Right cardiac atrium (tissue), 5 donors: ENCODE measurements at regions not wholly inside any gene's neighbourhood (a gene's known extent, or its start where the extent isn't known, plus 50 kb on each side); places are given as distances from the start of the nearest gene placed in this dataset.
"Not testable (repeated sequence)": the region's sequence is repeated elsewhere in the genome, so short reads cannot be mapped to it uniquely, and the experiment has no call there.

Experiments used
- ATAC-seq, 2 donors: fragments of 200-7000 bp; cut with Tn5 transposase; one replicate each; pipeline versions ENCODE4 v1.8.0 to v1.9.1; 2020; ENCODE audit warnings: moderate library complexity in 2 of 2, mild to moderate bottlenecking in 1 of 2
- DNase-seq, 3 donors: peaks; one replicate each; pipeline ENCODE4 v3.0.0-alpha.2; 2020
- H3K27ac ChIP-seq: one replicate; pipeline ENCODE4 v1.5.1; 2013; ENCODE audit warnings: mild to moderate bottlenecking, low read length, control low read depth, moderate library complexity
- H3K27me3 ChIP-seq: one replicate; pipeline ENCODE4 v1.6.1; 2013; ENCODE audit not compliant: control insufficient read depth, insufficient read depth
- H3K4me1 ChIP-seq: one replicate; pipeline ENCODE4 v1.6.1; 2013; ENCODE audit warnings: low read length; ENCODE audit not compliant: control insufficient read depth, insufficient read depth
- H3K4me3 ChIP-seq: one replicate; pipeline ENCODE4 v1.5.1; 2013; ENCODE audit warnings: low read length, control low read depth
- H3K9me3 ChIP-seq: one replicate; pipeline ENCODE4 v1.6.1; 2013; ENCODE audit warnings: low read length; ENCODE audit not compliant: control insufficient read depth
- WGBS: extraction: QIAGEN DNeasy Blood & Tissue Kit; methylation state at CpG from one replicate; pipeline ENCODE4 v1.1.7; 2013; 5-methylcytosine and 5-hydroxymethylcytosine counted together
- intact Hi-C, 4 donors: fragments of 100-400 bp; cut with DNase I; formaldehyde crosslinking; loops; one replicate each; pipeline versions ENCODE4 v1.11.0 to v1.14.0; 2022 to 2023
- donor health status: healthy with polysubstance abuse.
- donor health status: DM: no; HTN: yes; CAD: no.
- donor health status: DM: no; HTN: no; CAD: no.
- donor health status: DM: no; HTN: yes; CAD: no; lungs with severe emphysema.
- donor health status: DM: yes; HTN: yes; CAD: no.

DNA sequence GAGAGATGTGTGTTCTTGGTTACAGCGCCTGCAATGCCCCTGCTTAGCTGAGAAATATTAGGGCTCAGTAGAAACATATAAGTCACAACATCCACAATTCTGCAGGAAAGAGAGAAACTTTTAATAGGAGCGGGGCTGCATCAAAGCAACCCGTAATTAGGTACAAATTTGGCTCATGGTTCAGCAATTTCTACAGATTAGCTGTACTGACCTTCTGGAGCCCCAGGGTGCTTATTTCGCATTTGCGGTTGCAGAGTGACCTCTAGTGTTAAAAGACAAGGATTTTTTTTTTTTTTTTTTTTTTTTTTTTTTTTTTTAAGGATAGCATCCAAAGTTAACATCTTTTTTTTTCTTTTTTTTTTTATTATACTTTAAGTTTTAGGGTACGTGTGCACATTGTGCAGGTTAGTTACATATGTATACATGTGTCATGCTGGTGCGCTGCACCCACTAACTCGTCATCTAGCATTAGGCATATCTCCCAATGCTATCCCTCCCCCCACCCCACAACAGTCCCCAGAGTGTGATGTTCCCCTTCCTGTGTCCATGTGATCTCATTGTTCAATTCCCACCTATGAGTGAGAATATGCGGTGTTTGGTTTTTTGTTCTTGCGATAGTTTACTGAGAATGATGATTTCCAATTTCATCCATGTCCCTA lies 334.7 kb downstream of the ARRDC4 start:
- WGBS: 26% methylated on average over 8 of the region's 10 CpGs
- H3K27me3 ChIP-seq: not testable (repeated sequence)

GRCh38 chr15:98296653-98297052 lies 336.1 kb downstream of the ARRDC4 start:
- Histone ChIP-seq H3K4me1 (no peaks in the 10 kb centered on the region), H3K9me3 (no peaks in the 10 kb centered on the region), H3K27me3 (no peaks in the 10 kb centered on the region), H3K4me3 (no peak overlapping the region), H3K27ac (no peak overlapping the region)
- intact Hi-C loops: loop anchor here in 2 of 4 donors (5.0 to 10.0 kb wide), 2 partner anchors 302 to 389 kb away; no protein-coding TSS in a partner anchor
- 63% methylated on average over 4 of the region's 4 CpGs for WGBS
- ATAC-seq: no peak
- no peak for DNase-seq

More for the DNA sequence above, 334.7 kb downstream of the ARRDC4 start:
- H3K9me3 ChIP-seq, ATAC-seq, H3K4me3 ChIP-seq, H3K27ac ChIP-seq, DNase-seq, H3K4me1 ChIP-seq: not testable (repeated sequence)
- intact Hi-C loops: loop anchor here in 2 of 4 donors (5.0 to 10.0 kb wide), 2 partner anchors 300 to 388 kb away; no protein-coding TSS in a partner anchor

GRCh38 chr15:98304371-98304770 lies 343.9 kb downstream of the ARRDC4 start:
- DNase-seq: no peak
- no peak for ATAC-seq
- 68% methylated on average over 8 of the region's 8 CpGs for WGBS
- Histone ChIP-seq H3K4me3 (no peak overlapping the region), H3K27me3 (no peaks in the 10 kb centered on the region), H3K9me3 (no peaks in the 10 kb centered on the region), H3K4me1 (no peaks in the 10 kb centered on the region), H3K27ac (no peak overlapping the region)
- intact Hi-C loops: no loop called here

DNA sequence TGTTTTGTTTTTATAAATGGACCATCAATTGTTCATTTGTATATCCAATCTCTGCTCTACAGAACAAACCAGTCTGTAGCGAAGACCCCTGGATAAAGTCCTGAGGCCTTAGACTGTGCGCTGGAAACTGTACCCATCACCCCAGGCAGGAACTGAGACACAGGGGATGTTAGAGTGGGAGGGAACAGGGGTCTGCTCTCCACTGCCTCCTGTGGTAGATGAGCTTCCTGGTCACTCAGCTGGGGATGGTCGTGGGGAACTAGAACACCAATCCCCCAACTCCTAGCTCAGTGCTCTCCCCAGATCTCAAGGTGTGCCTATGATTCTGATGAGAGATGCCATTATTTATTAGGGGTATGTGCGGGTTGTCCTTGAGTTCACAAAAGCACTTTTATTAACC lies 340.2 kb upstream of the IGF1R start:
- no peaks in the 10 kb centered on the region for H3K27me3 ChIP-seq
- no peak for ATAC-seq

GRCh38 chr15:98311566-98312188 lies 336.7 kb upstream of the IGF1R start:
- Histone ChIP-seq H3K9me3 (no peaks in the 10 kb centered on the region), H3K4me1 (no peaks in the 10 kb centered on the region), H3K4me3 (no peak overlapping the region), H3K27ac (no peak overlapping the region), H3K27me3 (no peaks in the 10 kb centered on the region)
- DNase-seq: peak; percentile 69 to 91 (median 73)
- intact Hi-C loops: loop anchor here (2.0 to 5.0 kb wide), 3 partner anchors 106 to 111 kb away; no protein-coding TSS in a partner anchor
- peak in 1 of 2 donors; percentile 48 for ATAC-seq
- 11% methylated on average over 8 of the region's 8 CpGs for WGBS

More for the DNA sequence above, 340.2 kb upstream of the IGF1R start:
- no peak for DNase-seq
- Histone ChIP-seq H3K9me3 (no peaks in the 10 kb centered on the region), H3K27ac (no peak overlapping the region), H3K4me1 (no peaks in the 10 kb centered on the region), H3K4me3 (no peak overlapping the region)
- intact Hi-C loops: no loop called here
- 84% methylated on average over 4 of the region's 4 CpGs for WGBS

GRCh38 chr15:98312913-98313312 lies 335.4 kb upstream of the IGF1R start:
- intact Hi-C loops: loop anchor here in 3 of 4 donors (2.0 to 5.0 kb wide), 3 partner anchors 104 to 109 kb away; no protein-coding TSS in a partner anchor
- DNase-seq: no peak
- H3K4me1 ChIP-seq: no peaks in the 10 kb centered on the region
- 77% methylated on average over 4 of the region's 4 CpGs for WGBS
- no peak overlapping the region for H3K4me3 ChIP-seq
- ATAC-seq: no peak
- H3K9me3 ChIP-seq: no peaks in the 10 kb centered on the region
- no peaks in the 10 kb centered on the region for H3K27me3 ChIP-seq
- H3K27ac ChIP-seq: no peak overlapping the region

GRCh38 chr15:98315971-98316370 lies 332.4 kb upstream of the IGF1R start:
- 44% methylated on average over 3 of the region's 3 CpGs for WGBS
- Histone ChIP-seq H3K27ac (no peak overlapping the region), H3K4me3 (no peak overlapping the region), H3K9me3 (no peaks in the 10 kb centered on the region), H3K4me1 (no peaks in the 10 kb centered on the region), H3K27me3 (no peaks in the 10 kb centered on the region)
- DNase-seq (no peak), ATAC-seq (no peak)
- intact Hi-C loops: no loop called here

GRCh38 chr15:98321896-98322295 lies 326.4 kb upstream of the IGF1R start:
- H3K27ac ChIP-seq: no peak overlapping the region
- WGBS: 56% methylated on average over 5 of the region's 5 CpGs
- no peak overlapping the region for H3K4me3 ChIP-seq
- H3K9me3 ChIP-seq: no peaks in the 10 kb centered on the region
- ATAC-seq: no peak
- no peaks in the 10 kb centered on the region for H3K4me1 ChIP-seq
- peak in 1 of 3 donors; percentile 29 for DNase-seq
- intact Hi-C loops: no loop called here
- no peaks in the 10 kb centered on the region for H3K27me3 ChIP-seq

DNA sequence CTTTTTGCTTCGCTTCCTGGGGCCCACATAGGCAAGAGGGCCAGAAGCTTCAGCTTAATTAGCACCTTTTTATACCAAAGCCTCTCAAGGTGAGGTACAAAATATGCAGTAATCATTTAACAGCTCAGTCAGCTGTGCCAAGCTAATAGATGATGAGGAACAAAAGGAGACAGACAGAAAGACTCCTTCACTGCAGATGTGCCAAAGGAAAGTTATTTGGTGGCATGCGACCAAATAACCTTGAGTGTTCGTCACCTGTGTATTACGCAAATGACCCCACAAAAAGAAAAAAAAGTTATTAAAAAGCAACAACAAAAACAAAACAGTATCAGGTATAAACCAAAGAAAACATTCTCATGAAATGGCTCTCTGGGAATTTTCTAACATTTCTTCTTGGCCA lies 325.8 kb upstream of the IGF1R start:
- H3K4me1 ChIP-seq: no peaks in the 10 kb centered on the region
- intact Hi-C loops: no loop called here
- DNase-seq: no peak
- no peaks in the 10 kb centered on the region for H3K27me3 ChIP-seq
- no peak overlapping the region for H3K4me3 ChIP-seq
- no peak overlapping the region for H3K27ac ChIP-seq
- no peak for ATAC-seq
- no peaks in the 10 kb centered on the region for H3K9me3 ChIP-seq
- WGBS: 85% methylated on average over 4 of the region's 4 CpGs

- 40% methylated on average over 2 of the region's 2 CpGs for WGBS
- H3K4me3 ChIP-seq: no peak overlapping the region
- H3K9me3 ChIP-seq: no peaks in the 10 kb centered on the region
- H3K27ac ChIP-seq: no peak overlapping the region
- no peak for ATAC-seq
- H3K27me3 ChIP-seq: no peaks in the 10 kb centered on the region
- H3K4me1 ChIP-seq: no peaks in the 10 kb centered on the region
- no peak for DNase-seq
- intact Hi-C loops: no loop called here
Measured at GRCh38 chr15:98324341-98324970, 323.9 kb upstream of the IGF1R start.

- ATAC-seq: no peak
- WGBS: 61% methylated on average over 5 of the region's 5 CpGs
- Histone ChIP-seq H3K27me3 (no peaks in the 10 kb centered on the region), H3K4me1 (no peaks in the 10 kb centered on the region), H3K27ac (no peak overlapping the region), H3K9me3 (no peaks in the 10 kb centered on the region), H3K4me3 (no peak overlapping the region)
- intact Hi-C loops: no loop called here
- DNase-seq: no peak
Measured at GRCh38 chr15:98326804-98327203, 321.5 kb upstream of the IGF1R start.
